ENCODE measurements at regions not wholly inside any gene's neighbourhood (a gene's known extent, or its start where the extent isn't known, plus 50 kb on each side); places are given as distances from the start of the nearest gene placed in this dataset.

GRCh38 chr2:223267160-223267951, 215.4 kb downstream of the KCNE4 start:
- no peaks in the 10 kb centered on the region for H3K79me2 ChIP-seq (ENCODE audit: control insufficient read depth, insufficient read depth, low read length)
- ChIA-PET CTCF (no interaction called here), SMC1A (ENCODE audit: uncharacterized antibody, unreplicated experiment) (no interaction called here), RAD21 (ENCODE audit: unreplicated experiment) (no interaction called here), POLR2A (no interaction called here)
- H3K4me1 ChIP-seq (ENCODE audit: control insufficient read depth, insufficient read depth, low read length) = no peaks in the 10 kb centered on the region
- FAIRE-seq (no peak), ATAC-seq (no peak), DNase-seq (ENCODE audit: low read depth, low spot score) (no peak)
- WGBS (ENCODE audit: insufficient coverage, insufficient replicate concordance, low lambda C conversion rate, missing lambda C conversion rate) = 8% methylated on average over 6 of the region's 6 CpGs
- no peak overlapping the region for H2AFZ ChIP-seq (ENCODE audit: control insufficient read depth, low read depth, low read length)
- H3K27me3 ChIP-seq (replicated peaks in 1 of 2; ENCODE audit: control insufficient read depth in 2 of 2, insufficient read depth in 2 of 2, low read length in 1 of 2) = no peaks in the 10 kb centered on the region
- no peaks in the 10 kb centered on the region for H4K20me1 ChIP-seq (ENCODE audit: control insufficient read depth, insufficient read depth)
- TF ChIP-seq LARP7 (IDR thresholded peaks at IDR 0.05) (no peak), JUNB (IDR thresholded peaks at IDR 0.05) (no peak), ZNF24 (IDR thresholded peaks at IDR 0.05) (no peak), SMC3 (IDR thresholded peaks at IDR 0.05; ENCODE audit: borderline replicate concordance, low read length) (no peak), TAF1 (IDR thresholded peaks at IDR 0.05; ENCODE audit: borderline replicate concordance, low read depth, low read length) (no peak), SMAD5 (IDR thresholded peaks at IDR 0.05; ENCODE audit: low read depth) (no peak), REST (IDR thresholded peaks at IDR 0.05; ENCODE audit: low read depth, low read length) (no peak), ZBED1 (IDR thresholded peaks at IDR 0.05; ENCODE audit: borderline replicate concordance) (no peak), RFX5 (IDR thresholded peaks at IDR 0.05; ENCODE audit: low read depth, low read length) (no peak)
- H3K4me2 ChIP-seq (ENCODE audit: control insufficient read depth, insufficient read depth) = no peak overlapping the region
- no peak overlapping the region for H3K4me3 ChIP-seq
- intact Hi-C loops (cut with micrococcal nuclease; ENCODE audit: unreplicated experiment) (no loop called here), in situ Hi-C loops (cut with MboI) (no loop called here)
- no TSS peak for BruUV-seq (replicated peaks)
- H3K27ac ChIP-seq (ENCODE audit: control insufficient read depth, insufficient read depth) = no peak overlapping the region
- H3K9ac ChIP-seq (ENCODE audit: control insufficient read depth, insufficient read depth, low read length) = no peak overlapping the region
- no peaks in the 10 kb centered on the region for H3K36me3 ChIP-seq (ENCODE audit: control insufficient read depth in 2 of 2, insufficient read depth in 2 of 2, low read length in 1 of 2)
- no peaks in the 10 kb centered on the region for H3K9me3 ChIP-seq (replicated peaks; ENCODE audit: control insufficient read depth, insufficient read depth, low read length)

Data from GM12878 (cell line).